ENCODE measurements at regions not wholly inside any gene's neighbourhood (a gene's known extent, or its start where the extent isn't known, plus 50 kb on each side); places are given as distances from the start of the nearest gene placed in this dataset.
"Not testable (repeated sequence)": the region's sequence is repeated elsewhere in the genome, so short reads cannot be mapped to it uniquely, and the experiment has no call there.

- DNase-seq = no peak
Measured at GRCh38 chr5:162209005-162209605, 141.5 kb downstream of the GABRG2 start.

- no peak for DNase-seq
Measured at GRCh38 chr5:162214551-162214950, 147.0 kb downstream of the GABRG2 start.

- DNase-seq = no peak
Measured at GRCh38 chr5:162217037-162217436, 149.5 kb downstream of the GABRG2 start.

- no peak for DNase-seq
Measured at GRCh38 chr5:162221910-162222309, 154.3 kb downstream of the GABRG2 start.

- DNase-seq = no peak
Measured at GRCh38 chr5:162227075-162227474, 159.5 kb downstream of the GABRG2 start.

- DNase-seq = no peak
Measured at GRCh38 chr5:162230348-162230747, 162.8 kb downstream of the GABRG2 start.

GRCh38 chr5:162231522-162231921 is 163.9 kb downstream of the GABRG2 start:
- DNase-seq = no peak

- no peak for DNase-seq
Measured at GRCh38 chr5:162240734-162241133, 173.2 kb downstream of the GABRG2 start.

GRCh38 chr5:162242416-162242815 is 174.8 kb downstream of the GABRG2 start:
- DNase-seq = no peak

GRCh38 chr5:162243651-162244050 is 176.1 kb downstream of the GABRG2 start:
- DNase-seq = no peak

- no peak for DNase-seq
Measured at GRCh38 chr5:162248107-162248713, 180.6 kb downstream of the GABRG2 start.

- no peak for DNase-seq
Measured at GRCh38 chr5:162256711-162257110, 189.1 kb downstream of the GABRG2 start.

- no peak for DNase-seq
Measured at GRCh38 chr5:162268694-162269481, 201.3 kb downstream of the GABRG2 start.

- DNase-seq = no peak
Measured at GRCh38 chr5:162272417-162272816, 204.8 kb downstream of the GABRG2 start.

GRCh38 chr5:162274679-162275078 is 207.1 kb downstream of the GABRG2 start:
- DNase-seq = no peak

GRCh38 chr5:162275387-162275786 is 207.8 kb downstream of the GABRG2 start:
- DNase-seq = not testable (repeated sequence)

GRCh38 chr5:162282191-162282590 is 214.6 kb downstream of the GABRG2 start:
- no peak for DNase-seq

GRCh38 chr5:162283609-162284008 is 216.0 kb downstream of the GABRG2 start:
- no peak for DNase-seq

- no peak for DNase-seq
Measured at GRCh38 chr5:162288647-162289296, 221.2 kb downstream of the GABRG2 start.

- no peak for DNase-seq
Measured at GRCh38 chr5:162289489-162289888, 221.9 kb downstream of the GABRG2 start.

- DNase-seq = no peak
Measured at GRCh38 chr5:162299793-162300192, 232.2 kb downstream of the GABRG2 start.

- DNase-seq = no peak
Measured at GRCh38 chr5:162301356-162301755, 233.8 kb downstream of the GABRG2 start.

GRCh38 chr5:162323466-162323865 is 255.9 kb downstream of the GABRG2 start:
- no peak for DNase-seq

GRCh38 chr5:162324328-162324727 is 256.8 kb downstream of the GABRG2 start:
- no peak for DNase-seq
